ENCODE measurements at regions not wholly inside any gene's neighbourhood (a gene's known extent, or its start where the extent isn't known, plus 50 kb on each side); places are given as distances from the start of the nearest gene placed in this dataset.

DNA sequence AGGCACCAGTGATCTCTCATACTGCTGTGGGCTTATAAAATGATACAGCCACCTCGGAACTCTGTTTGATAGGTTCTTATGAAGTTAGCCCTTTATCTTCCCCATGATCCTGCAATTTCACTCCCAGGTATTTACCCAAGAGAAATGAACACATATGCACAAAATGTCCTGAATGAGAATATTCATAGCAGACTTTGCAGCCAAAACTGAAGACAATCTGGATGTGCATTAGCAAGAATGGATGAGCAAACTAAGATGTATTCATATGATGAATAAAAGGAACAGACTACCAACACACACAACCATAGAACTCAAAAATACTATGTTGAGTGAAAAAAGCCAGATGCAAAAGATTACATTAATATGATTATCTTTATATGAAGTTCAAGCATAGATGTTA is 66.7 kb downstream of the KCNA5 start:
- H3K4me3 ChIP-seq (replicated peaks in 1 of 3; ENCODE audit: insufficient read depth in 1 of 3, low read depth in 1 of 3, low read length in 3 of 3) = no peak overlapping the region
- BruUV-seq (replicated peaks) = no TSS peak

More for the DNA sequence above, 66.7 kb downstream of the KCNA5 start:
- H3K9me3 ChIP-seq (replicated peaks; ENCODE audit: control insufficient read depth, insufficient read depth, low read length) = no peaks in the 10 kb centered on the region
- intact Hi-C loops (cut with micrococcal nuclease) (no loop called here), dilution Hi-C loops (cut with MboI; ENCODE audit: extremely low pct_ligation_motif_present, low sequenced_read_pairs) (no loop called here)
- TF ChIP-seq FOS (IDR thresholded peaks at IDR 0.05; ENCODE audit: borderline replicate concordance, insufficient read depth, low read length) = no peak
- TF ChIP-seq EZH2 (IDR thresholded peaks at IDR 0.05; ENCODE audit: borderline replicate concordance, low read depth, low read length, severe bottlenecking) = no peak
- no peak for TF ChIP-seq CTCF (IDR thresholded peaks at IDR 0.05; ENCODE audit: extremely low read depth in 1 of 2, insufficient read depth in 1 of 2, low read depth in 1 of 2, low read length in 2 of 2)
- TF ChIP-seq MYC (IDR thresholded peaks at IDR 0.05; ENCODE audit: low read depth, low read length) = no peak
- no peak for TF ChIP-seq POLR2AphosphoS5 (IDR thresholded peaks at IDR 0.05; ENCODE audit: insufficient read depth, low read depth, low read length)
- TF ChIP-seq GATA2 (IDR thresholded peaks at IDR 0.05; ENCODE audit: insufficient read depth, insufficient read length, low read depth, low read length) = no peak
- no peak for TF ChIP-seq POLR2A (IDR thresholded peaks at IDR 0.05; ENCODE audit: low read depth, low read length)
- TF ChIP-seq JUN (IDR thresholded peaks at IDR 0.05; ENCODE audit: borderline replicate concordance, insufficient read depth, insufficient read length, low read depth) = no peak
- TF ChIP-seq MAX (IDR thresholded peaks at IDR 0.05; ENCODE audit: insufficient read depth, insufficient read length) = no peak
- H3K79me2 ChIP-seq (ENCODE audit: control insufficient read depth, insufficient read depth, low read length) = no peaks in the 10 kb centered on the region
- ChIA-PET CTCF (no interaction called here), POLR2A (no interaction called here)
- no peaks in the 10 kb centered on the region for H3K36me3 ChIP-seq (ENCODE audit: control insufficient read depth in 2 of 2, extremely low read depth in 1 of 2, insufficient read depth in 2 of 2, low read length in 2 of 2)
- H3K27me3 ChIP-seq (ENCODE audit: control insufficient read depth in 2 of 2, insufficient read depth in 2 of 2, low read length in 2 of 2) = no peaks in the 10 kb centered on the region
- FAIRE-seq (no peak), DNase-seq (ENCODE audit: low read depth, low spot score) (no peak)
- H3K4me1 ChIP-seq (ENCODE audit: control insufficient read depth, extremely low read depth, insufficient read depth, low read length) = no peaks in the 10 kb centered on the region
- H3K27ac ChIP-seq (ENCODE audit: insufficient read depth, low read depth, low read length) = no peak overlapping the region
- H3K4me2 ChIP-seq (ENCODE audit: insufficient read depth, low read length) = no peak overlapping the region
- no peak overlapping the region for H3K9ac ChIP-seq (replicated peaks; ENCODE audit: extremely low read depth, insufficient read depth, low read length)
- no peak overlapping the region for H2AFZ ChIP-seq (ENCODE audit: low read depth, low read length)
- H4K20me1 ChIP-seq (replicated peaks; ENCODE audit: control insufficient read depth, extremely low read depth, insufficient read depth, low read length) = no peaks in the 10 kb centered on the region
- H3K9me1 ChIP-seq (replicated peaks; ENCODE audit: control insufficient read depth, extremely low read depth, insufficient read depth, low read length) = no peaks in the 10 kb centered on the region

All from endothelial cell of umbilical vein (primary cell).